ENCODE measurements at regions not wholly inside any gene's neighbourhood (a gene's known extent, or its start where the extent isn't known, plus 50 kb on each side); places are given as distances from the start of the nearest gene placed in this dataset.

DNA sequence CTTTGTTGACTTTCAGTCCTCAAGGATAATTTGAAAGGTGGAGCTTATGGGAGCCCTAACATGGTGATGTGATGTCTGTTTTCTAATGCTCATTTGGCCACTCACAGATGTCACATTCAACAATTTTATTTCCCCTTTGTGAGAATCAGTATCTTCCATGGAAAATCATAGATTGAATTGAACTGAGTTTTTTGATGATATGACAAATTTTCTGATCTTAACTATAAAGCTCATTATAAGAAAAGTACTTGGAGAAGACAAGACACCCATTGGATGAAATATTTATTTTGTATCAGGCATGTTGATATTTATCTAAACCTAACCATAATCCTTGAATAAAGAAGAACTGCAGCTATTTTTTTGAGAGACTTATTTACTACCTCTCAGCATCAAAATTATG, 824.6 kb upstream of the GOT2 start:
- TF ChIP-seq POLR2A (IDR thresholded peaks at IDR 0.05; ENCODE audit: low read length), result no peak
- no peak for TF ChIP-seq GATA1 (IDR thresholded peaks at IDR 0.05; ENCODE audit: low read depth, low read length)
